ENCODE measurements at regions not wholly inside any gene's neighbourhood (a gene's known extent, or its start where the extent isn't known, plus 50 kb on each side); places are given as distances from the start of the nearest gene placed in this dataset.
A peak's percentile ranks its signal among the peaks of the same experiment; 100 is the strongest.

DNA sequence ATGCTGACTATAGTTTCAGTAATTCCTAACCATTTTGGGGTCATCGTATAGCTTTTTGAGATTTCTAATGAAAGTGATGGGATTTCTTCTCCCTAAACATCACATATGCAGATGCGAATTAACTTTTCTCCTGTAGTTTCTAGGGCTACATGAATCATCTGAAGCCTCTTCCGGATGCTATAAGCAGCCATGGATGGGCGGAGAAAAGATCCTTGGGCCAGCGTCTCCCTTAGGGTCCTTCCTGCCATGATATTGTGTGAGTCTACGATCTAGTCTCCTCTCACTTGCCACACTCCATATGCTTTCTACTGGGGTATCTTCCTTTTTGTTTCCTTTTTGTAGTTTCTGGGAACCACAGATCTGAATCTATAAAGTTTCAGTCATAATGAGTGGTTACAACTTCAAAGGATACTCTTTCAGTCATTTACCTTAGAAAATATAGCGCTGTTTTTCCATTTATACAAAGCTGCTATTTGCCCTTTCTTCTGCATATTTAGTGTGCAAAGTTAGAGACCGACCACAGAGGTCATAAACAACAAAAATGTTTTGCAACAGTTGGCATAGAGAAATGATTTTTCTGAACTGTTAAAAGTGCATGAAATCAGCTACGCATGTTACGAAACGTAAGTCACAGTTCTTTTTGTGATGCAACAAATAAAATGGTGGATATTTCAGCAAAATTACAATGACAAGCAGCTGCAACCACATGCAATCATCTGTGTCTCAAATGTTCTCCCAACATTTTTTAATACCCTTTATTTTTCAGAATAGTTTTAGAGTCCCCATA is 396.2 kb upstream of the SLC35B3 start:
- peaks cover 0 to 9% (median 6%) of the 10 kb centered on the region in 4 donors for H3K4me1 ChIP-seq (ENCODE audit: control insufficient read depth in 4 of 4, insufficient read depth in 4 of 4, low read length in 3 of 4)
- H3K27me3 ChIP-seq (ENCODE audit: control insufficient read depth in 4 of 4, insufficient read depth in 4 of 4, low read length in 3 of 4), result no peaks in the 10 kb centered on the region
- TF ChIP-seq, protein P1, sequence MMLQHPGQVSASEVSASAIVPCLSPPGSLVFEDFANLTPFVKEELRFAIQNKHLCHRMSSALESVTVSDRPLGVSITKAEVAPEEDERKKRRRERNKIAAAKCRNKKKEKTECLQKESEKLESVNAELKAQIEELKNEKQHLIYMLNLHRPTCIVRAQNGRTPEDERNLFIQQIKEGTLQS (IDR thresholded peaks at IDR 0.05), result peak; percentile 64
- TF ChIP-seq HNF4A (conservative IDR thresholded peaks at IDR 0.05), result peak; percentile 38 to 70
- TF ChIP-seq GABPA (IDR thresholded peaks at IDR 0.05 in 1 of 2, conservative IDR thresholded peaks at IDR 0.05 in 1 of 2), result no peak
- no peak for TF ChIP-seq NR2F2 (IDR thresholded peaks at IDR 0.05)
- TF ChIP-seq ZBTB33 (IDR thresholded peaks at IDR 0.05), result no peak
- TF ChIP-seq REST (IDR thresholded peaks at IDR 0.05), result peak; percentile 57
- peak; percentile 95 for TF ChIP-seq YY1 (IDR thresholded peaks at IDR 0.05)
- TF ChIP-seq RXRA (IDR thresholded peaks at IDR 0.05), result peak; percentile 38 to 69
- TF ChIP-seq TAF1 (conservative IDR thresholded peaks at IDR 0.05), result no peak
- TF ChIP-seq EGR1 (IDR thresholded peaks at IDR 0.05; ENCODE audit: low read depth in 2 of 2), result peak in 1 of 2 donors; percentile 34
- TF ChIP-seq FOXA2 (IDR thresholded peaks at IDR 0.05), result peak; percentile 41
- TF ChIP-seq HNF4G (IDR thresholded peaks at IDR 0.05), result no peak
- TF ChIP-seq RAD21 (IDR thresholded peaks at IDR 0.05), result peak; percentile 18 to 35
- no peak for TF ChIP-seq FOXA1 (IDR thresholded peaks at IDR 0.05)
- peak; percentile 38 for TF ChIP-seq MAX (IDR thresholded peaks at IDR 0.05)
- peak; percentile 27 for TF ChIP-seq SP1 (IDR thresholded peaks at IDR 0.05)
- peak in 1 of 2 donors; percentile 39 for TF ChIP-seq JUND (IDR thresholded peaks at IDR 0.05)
- TF ChIP-seq, protein P2, sequence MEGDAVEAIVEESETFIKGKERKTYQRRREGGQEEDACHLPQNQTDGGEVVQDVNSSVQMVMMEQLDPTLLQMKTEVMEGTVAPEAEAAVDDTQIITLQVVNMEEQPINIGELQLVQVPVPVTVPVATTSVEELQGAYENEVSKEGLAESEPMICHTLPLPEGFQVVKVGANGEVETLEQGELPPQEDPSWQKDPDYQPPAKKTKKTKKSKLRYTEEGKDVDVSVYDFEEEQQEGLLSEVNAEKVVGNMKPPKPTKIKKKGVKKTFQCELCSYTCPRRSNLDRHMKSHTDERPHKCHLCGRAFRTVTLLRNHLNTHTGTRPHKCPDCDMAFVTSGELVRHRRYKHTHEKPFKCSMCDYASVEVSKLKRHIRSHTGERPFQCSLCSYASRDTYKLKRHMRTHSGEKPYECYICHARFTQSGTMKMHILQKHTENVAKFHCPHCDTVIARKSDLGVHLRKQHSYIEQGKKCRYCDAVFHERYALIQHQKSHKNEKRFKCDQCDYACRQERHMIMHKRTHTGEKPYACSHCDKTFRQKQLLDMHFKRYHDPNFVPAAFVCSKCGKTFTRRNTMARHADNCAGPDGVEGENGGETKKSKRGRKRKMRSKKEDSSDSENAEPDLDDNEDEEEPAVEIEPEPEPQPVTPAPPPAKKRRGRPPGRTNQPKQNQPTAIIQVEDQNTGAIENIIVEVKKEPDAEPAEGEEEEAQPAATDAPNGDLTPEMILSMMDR (IDR thresholded peaks at IDR 0.05; ENCODE audit: low read depth, low read length, missing input control), result no peak
- H3K4me3 ChIP-seq (ENCODE audit: low read depth in 1 of 3, low read length in 3 of 3), result no peak overlapping the region
- no peaks in the 10 kb centered on the region for H3K9me3 ChIP-seq (ENCODE audit: control insufficient read depth in 4 of 4, low read length in 3 of 4)
- DNase-seq (ENCODE audit: low spot score), result no peak
- WGBS, result 63% methylated on average over 11 of the region's 11 CpGs
- H3K36me3 ChIP-seq (ENCODE audit: control insufficient read depth in 4 of 4, insufficient read depth in 3 of 4, low read depth in 1 of 4, low read length in 3 of 4), result no peaks in the 10 kb centered on the region
- H3K27ac ChIP-seq (ENCODE audit: low read depth in 1 of 2, low read length in 2 of 2), result peak overlapping the region in 1 of 2 donors; percentile 11
- no peak overlapping the region for H3K9ac ChIP-seq (ENCODE audit: low read depth in 1 of 2, low read length in 2 of 2)

All from liver (tissue), 8 donors.